Breast epithelium (tissue), 4 donors: ENCODE measurements at regions not wholly inside any gene's neighbourhood (a gene's known extent, or its start where the extent isn't known, plus 50 kb on each side); places are given as distances from the start of the nearest gene placed in this dataset.

Source experiments
- DNase-seq, 2 donors: peaks; one replicate each; pipeline ENCODE4 v3.0.0-alpha.2; 2019; ENCODE audit warnings: low spot score in 2 of 2
- H3K27ac ChIP-seq, 2 donors: fragments of 200-600 bp; sonication (generic) in 1 of 2; one replicate each; pipeline ENCODE4 v1.5.1; 2016 to 2019; ENCODE audit warnings: mild to moderate bottlenecking in 1 of 2
- H3K27me3 ChIP-seq, 2 donors: fragments of 200-600 bp; sonication (generic) in 1 of 2; one replicate each; pipeline versions ENCODE4 v1.5.1 to v1.6.0; 2017 to 2019; ENCODE audit warnings: control low read depth in 1 of 2, mild to moderate bottlenecking in 1 of 2
- H3K36me3 ChIP-seq: fragments of 200-600 bp; one replicate; pipeline ENCODE4 v1.5.1; 2019
- H3K4me1 ChIP-seq, 2 donors: fragments of 200-600 bp; sonication (generic); one replicate each; pipeline ENCODE4 v1.5.1; 2016 to 2019; ENCODE audit warnings: control low read depth in 1 of 2
- H3K4me3 ChIP-seq, 3 donors: fragments of 200-600 bp; sonication (generic); 1 replicate in 2 of 3; 2 replicates in 1 of 3; pipeline ENCODE4 v1.5.1; 2016 to 2019; ENCODE audit warnings: mild to moderate bottlenecking in 3 of 3, moderate library complexity in 2 of 3
- H3K9me3 ChIP-seq, 2 donors: fragments of 200-600 bp; sonication (generic) in 1 of 2; one replicate each; pipeline ENCODE4 v1.5.1; 2016 to 2019; ENCODE audit warnings: control low read depth in 1 of 2
- CTCF ChIP-seq, 3 donors: fragments of 450-650 bp; IDR thresholded peaks; one replicate each; pipeline ENCODE4 v1.5.1; 2016 to 2017; ENCODE audit warnings: antibody characterized with exemption in 3 of 3, mild to moderate bottlenecking in 3 of 3, moderate library complexity in 3 of 3
- POLR2A ChIP-seq: fragments of 450-650 bp; IDR thresholded peaks from one replicate; pipeline ENCODE4 v1.6.1; 2016; ENCODE audit warnings: antibody characterized with exemption, mild to moderate bottlenecking, moderate library complexity
- POLR2AphosphoS5 ChIP-seq, 3 donors: sonication (generic); formaldehyde crosslinking; IDR thresholded peaks; one replicate each; pipeline ENCODE4 v1.6.1; 2017; ENCODE audit warnings: antibody characterized with exemption in 3 of 3
- intact Hi-C: fragments of 100-400 bp; cut with DNase I; formaldehyde crosslinking; loops from one replicate; pipeline ENCODE4 v1.15.1; 2023; ENCODE audit warnings: low total_unique reads

DNA sequence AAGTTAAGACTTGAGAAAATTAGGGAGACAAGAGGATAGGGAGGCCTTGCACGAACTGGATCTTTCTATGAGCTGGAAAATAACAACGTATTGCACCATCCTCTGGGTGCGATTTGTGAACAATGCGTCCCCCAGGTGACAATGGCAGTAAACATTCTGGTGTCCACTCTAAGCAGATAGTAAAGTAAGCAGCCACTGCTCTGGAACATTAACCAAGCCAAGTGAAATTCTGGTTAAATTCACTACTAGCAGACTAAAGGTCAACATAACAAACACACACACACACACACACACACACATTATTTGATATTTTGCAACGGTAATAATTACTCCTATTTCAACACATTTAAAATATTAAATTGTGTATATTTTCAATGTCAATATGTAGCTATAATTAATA, 242.2 kb upstream of the DCAF8L1 start:
- Histone ChIP-seq H3K27ac (no peak overlapping the region), H3K36me3 (no peaks in the 10 kb centered on the region), H3K27me3 (no peaks in the 10 kb centered on the region), H3K4me3 (no peak overlapping the region), H3K9me3 (no peaks in the 10 kb centered on the region), H3K4me1 (no peaks in the 10 kb centered on the region)
- intact Hi-C loops: no loop called here
- DNase-seq: no peak
- no peak for TF ChIP-seq POLR2AphosphoS5 (IDR thresholded peaks at IDR 0.05)
- no peak for TF ChIP-seq POLR2A
- TF ChIP-seq CTCF (IDR thresholded peaks at IDR 0.05): no peak

DNA sequence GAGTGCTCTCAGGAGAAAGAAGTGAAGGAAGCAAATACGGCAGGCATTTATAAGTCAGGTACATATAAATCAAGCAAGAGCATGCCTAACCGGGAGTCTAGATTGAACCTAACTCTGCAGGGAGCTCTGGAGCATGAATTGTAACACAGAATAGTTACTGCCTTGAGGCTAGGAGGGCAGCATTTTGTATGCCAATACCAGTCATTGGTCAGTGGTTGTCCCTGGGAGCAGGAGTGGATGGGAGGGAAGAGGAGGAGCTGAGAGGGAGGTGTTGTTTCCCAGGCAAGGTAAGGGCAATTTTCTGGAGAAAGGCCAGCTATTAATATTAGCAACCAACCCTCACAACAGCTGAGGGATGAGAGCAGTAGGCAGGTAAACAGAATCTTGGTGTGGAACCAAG, 224.7 kb upstream of the DCAF8L1 start:
- intact Hi-C loops: no loop called here
- TF ChIP-seq CTCF (IDR thresholded peaks at IDR 0.05) (no peak), POLR2A (no peak), POLR2AphosphoS5 (IDR thresholded peaks at IDR 0.05) (no peak)
- no peak for DNase-seq

DNA sequence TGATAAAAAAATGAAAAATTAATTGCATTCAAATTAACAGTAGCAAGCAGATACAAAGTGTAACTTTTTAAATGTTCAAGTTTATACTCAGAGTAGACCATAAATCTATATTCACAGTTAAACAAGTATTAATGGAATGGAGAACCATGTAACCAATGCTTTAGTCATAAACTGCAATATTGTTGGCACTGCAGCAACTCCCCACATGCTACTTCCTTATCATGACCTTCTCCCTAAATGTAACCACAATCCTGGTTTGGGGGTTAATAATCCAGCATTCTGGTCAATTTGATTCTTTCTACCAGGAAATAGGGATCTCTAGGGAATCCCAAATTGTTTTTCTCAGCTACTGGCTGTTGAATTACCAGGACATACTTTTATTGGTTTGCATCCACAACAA, 223.9 kb upstream of the DCAF8L1 start:
- intact Hi-C loops: no loop called here
- no peaks in the 10 kb centered on the region for H3K9me3 ChIP-seq
- no peaks in the 10 kb centered on the region for H3K4me1 ChIP-seq
- no peaks in the 10 kb centered on the region for H3K36me3 ChIP-seq
- TF ChIP-seq POLR2AphosphoS5 (IDR thresholded peaks at IDR 0.05) (no peak), POLR2A (no peak), CTCF (IDR thresholded peaks at IDR 0.05) (no peak)
- H3K27ac ChIP-seq: no peak overlapping the region
- H3K27me3 ChIP-seq: peaks cover 0 to 14% of the 10 kb centered on the region in 2 donors
- H3K4me3 ChIP-seq: no peak overlapping the region
- no peak for DNase-seq

More for the DNA sequence above, 224.7 kb upstream of the DCAF8L1 start:
- H3K36me3 ChIP-seq: no peaks in the 10 kb centered on the region
- H3K4me3 ChIP-seq: no peak overlapping the region
- no peak overlapping the region for H3K27ac ChIP-seq
- H3K9me3 ChIP-seq: no peaks in the 10 kb centered on the region
- H3K27me3 ChIP-seq: peaks cover 0 to 14% of the 10 kb centered on the region in 2 donors
- no peaks in the 10 kb centered on the region for H3K4me1 ChIP-seq

DNA sequence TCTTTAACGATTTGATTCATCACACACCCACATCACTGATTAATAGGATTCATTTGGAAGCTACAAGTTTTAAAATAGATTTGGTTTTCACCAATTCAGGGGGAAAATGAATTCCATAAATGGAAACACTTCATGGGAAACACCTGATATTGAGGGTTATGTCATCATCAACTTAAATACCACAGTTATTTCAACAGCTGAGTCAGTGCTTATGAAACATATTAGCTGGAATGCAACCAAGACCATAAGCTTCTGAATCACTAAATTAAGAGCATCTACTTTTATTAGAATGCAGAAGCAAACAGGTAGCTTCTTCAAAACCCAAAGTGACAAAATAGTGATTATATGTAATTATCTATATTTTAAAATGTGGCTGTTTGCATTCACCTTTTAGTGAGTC, 207.8 kb upstream of the DCAF8L1 start:
- intact Hi-C loops: no loop called here

DNA sequence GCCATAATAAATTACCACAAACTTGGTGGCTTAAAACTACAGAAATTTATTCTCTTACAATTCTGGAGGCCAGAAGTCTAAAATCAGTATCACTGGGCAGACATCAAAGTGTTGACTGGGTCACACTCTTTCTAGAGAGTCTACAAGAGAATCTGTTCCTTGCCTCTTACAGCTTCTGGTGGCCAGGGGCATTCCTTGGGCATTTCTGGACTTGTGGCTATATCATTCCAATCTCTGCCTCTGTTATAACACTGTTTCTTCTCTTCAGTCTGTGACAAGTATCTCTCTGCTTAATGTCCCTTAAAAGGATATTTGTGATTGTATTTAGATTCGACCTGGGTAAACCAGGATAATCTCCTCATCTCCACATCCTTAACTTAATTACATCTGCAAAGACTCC, 207.3 kb upstream of the DCAF8L1 start:
- H3K4me1 ChIP-seq: no peaks in the 10 kb centered on the region
- intact Hi-C loops: no loop called here
- H3K27me3 ChIP-seq: peaks cover 0 to 4% of the 10 kb centered on the region in 2 donors
- TF ChIP-seq CTCF (IDR thresholded peaks at IDR 0.05) (no peak), POLR2AphosphoS5 (IDR thresholded peaks at IDR 0.05) (no peak), POLR2A (no peak)
- no peaks in the 10 kb centered on the region for H3K36me3 ChIP-seq
- DNase-seq: no peak
- H3K4me3 ChIP-seq: no peak overlapping the region
- no peaks in the 10 kb centered on the region for H3K9me3 ChIP-seq
- no peak overlapping the region for H3K27ac ChIP-seq

More for the DNA sequence above, 207.8 kb upstream of the DCAF8L1 start:
- Histone ChIP-seq H3K9me3 (no peaks in the 10 kb centered on the region), H3K4me3 (no peak overlapping the region), H3K4me1 (no peaks in the 10 kb centered on the region), H3K36me3 (no peaks in the 10 kb centered on the region), H3K27me3 (peaks cover 0 to 4% of the 10 kb centered on the region in 2 donors), H3K27ac (no peak overlapping the region)
- no peak for DNase-seq
- TF ChIP-seq POLR2AphosphoS5 (IDR thresholded peaks at IDR 0.05): no peak

- no peaks in the 10 kb centered on the region for H3K9me3 ChIP-seq
- no peak for DNase-seq
- H3K36me3 ChIP-seq: no peaks in the 10 kb centered on the region
- H3K4me1 ChIP-seq: no peaks in the 10 kb centered on the region
- peaks cover 0 to 17% of the 10 kb centered on the region in 2 donors for H3K27me3 ChIP-seq
- TF ChIP-seq CTCF (IDR thresholded peaks at IDR 0.05) (no peak), POLR2AphosphoS5 (IDR thresholded peaks at IDR 0.05) (no peak), POLR2A (no peak)
- no peak overlapping the region for H3K4me3 ChIP-seq
- H3K27ac ChIP-seq: no peak overlapping the region
- intact Hi-C loops: no loop called here
These were observed 198.8 kb upstream of the DCAF8L1 start for GRCh38 chrX:28180096-28180495.
